Activated T-cell treated with anti-CD3 and anti-CD28 coated beads for 1 hour (primary cell): ENCODE measurements at regions not wholly inside any gene's neighbourhood (a gene's known extent, or its start where the extent isn't known, plus 50 kb on each side); places are given as distances from the start of the nearest gene placed in this dataset.
A peak's percentile ranks its signal among the peaks of the same experiment; 100 is the strongest.

Experiments
- DNase-seq: peaks from one replicate; pipeline ENCODE4 v3.0.0-alpha.2; 2020; ENCODE audit warnings: low read depth

DNA sequence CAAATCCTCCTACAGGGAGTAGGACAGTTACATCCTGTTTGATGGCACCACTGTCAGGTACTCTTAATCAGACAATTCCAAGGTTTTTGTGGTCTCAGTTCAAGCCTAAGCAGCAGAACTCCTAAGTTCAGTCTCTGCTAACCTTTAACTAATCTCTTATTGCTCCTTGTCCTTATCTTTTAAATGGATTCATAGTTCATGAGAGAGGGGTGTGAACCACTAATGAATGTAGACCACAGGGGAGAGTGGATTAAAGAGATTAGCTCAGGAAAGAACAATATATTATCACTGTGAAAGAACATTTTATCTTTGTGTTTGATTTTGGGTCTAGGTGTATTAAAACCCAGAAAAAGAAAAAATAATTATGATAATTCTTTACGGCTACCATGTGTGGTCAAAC is 168.9 kb downstream of the DCK start:
- no peak for DNase-seq

DNA sequence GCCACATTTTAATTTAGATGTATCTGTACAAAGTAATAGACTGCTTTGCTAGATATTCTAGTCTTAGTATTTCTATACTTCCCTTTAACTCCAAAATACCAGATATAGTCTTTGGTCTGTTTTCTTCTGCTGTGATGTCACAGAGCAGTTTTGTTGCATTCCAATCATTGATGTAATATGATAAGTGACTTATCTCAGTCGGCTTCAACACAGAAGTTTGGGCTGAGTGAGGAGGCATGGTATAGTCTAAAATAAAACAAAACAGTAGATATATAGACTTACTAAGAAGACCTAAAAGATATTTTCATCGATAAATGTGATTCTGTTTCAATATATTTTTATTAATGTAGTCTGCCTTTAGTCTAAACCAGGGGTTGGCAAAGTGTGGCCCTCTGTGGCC is 169.9 kb downstream of the DCK start:
- no peak for DNase-seq

- DNase-seq = no peak
Measured at GRCh38 chr4:71167083-71167482, 171.7 kb upstream of the SLC4A4 start.

DNA sequence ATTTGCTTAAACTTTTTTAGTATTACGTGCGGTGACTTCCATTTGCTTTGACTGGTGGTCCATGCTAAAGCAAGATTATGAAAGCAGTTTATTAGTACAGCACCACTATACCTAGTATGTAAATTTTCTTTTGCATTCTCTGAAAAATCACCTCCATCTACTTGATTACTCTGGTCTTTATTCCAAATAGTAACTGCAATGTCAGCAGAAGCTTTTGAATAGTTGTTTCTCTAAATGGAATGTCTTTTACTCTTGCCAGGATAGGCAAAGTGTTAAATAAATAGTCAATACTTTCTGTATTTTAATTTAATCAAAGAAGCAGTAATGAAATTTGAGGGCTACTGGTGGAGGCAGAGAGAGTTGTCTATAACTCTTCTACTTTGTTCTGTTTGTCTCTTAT is 167.2 kb upstream of the SLC4A4 start:
- DNase-seq = no peak

GRCh38 chr4:71181332-71181731 is 157.5 kb upstream of the SLC4A4 start:
- DNase-seq = no peak

- peak; percentile 8 for DNase-seq
Measured at GRCh38 chr4:71184195-71184781, 154.5 kb upstream of the SLC4A4 start.

DNA sequence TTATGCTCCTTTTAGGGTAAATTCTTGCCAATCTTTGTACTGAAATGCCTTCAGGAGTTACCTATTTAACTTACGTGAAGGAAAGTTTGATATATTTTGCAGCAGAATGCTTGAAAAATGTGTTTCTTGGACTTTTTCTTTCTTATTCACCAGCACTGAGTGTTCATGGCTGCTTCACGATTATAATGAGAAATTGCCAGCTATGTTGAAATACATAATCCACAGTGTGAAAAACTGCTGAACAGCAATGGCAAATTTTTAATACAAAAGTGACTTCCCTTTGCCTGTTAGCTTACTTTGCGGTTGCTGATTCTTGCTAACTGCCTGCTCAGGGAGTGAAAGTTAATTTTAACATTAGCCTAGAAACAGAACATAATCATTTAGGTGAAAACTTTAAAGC is 153.8 kb upstream of the SLC4A4 start:
- no peak for DNase-seq

- no peak for DNase-seq
Measured at GRCh38 chr4:71186257-71186565, 152.6 kb upstream of the SLC4A4 start.

DNA sequence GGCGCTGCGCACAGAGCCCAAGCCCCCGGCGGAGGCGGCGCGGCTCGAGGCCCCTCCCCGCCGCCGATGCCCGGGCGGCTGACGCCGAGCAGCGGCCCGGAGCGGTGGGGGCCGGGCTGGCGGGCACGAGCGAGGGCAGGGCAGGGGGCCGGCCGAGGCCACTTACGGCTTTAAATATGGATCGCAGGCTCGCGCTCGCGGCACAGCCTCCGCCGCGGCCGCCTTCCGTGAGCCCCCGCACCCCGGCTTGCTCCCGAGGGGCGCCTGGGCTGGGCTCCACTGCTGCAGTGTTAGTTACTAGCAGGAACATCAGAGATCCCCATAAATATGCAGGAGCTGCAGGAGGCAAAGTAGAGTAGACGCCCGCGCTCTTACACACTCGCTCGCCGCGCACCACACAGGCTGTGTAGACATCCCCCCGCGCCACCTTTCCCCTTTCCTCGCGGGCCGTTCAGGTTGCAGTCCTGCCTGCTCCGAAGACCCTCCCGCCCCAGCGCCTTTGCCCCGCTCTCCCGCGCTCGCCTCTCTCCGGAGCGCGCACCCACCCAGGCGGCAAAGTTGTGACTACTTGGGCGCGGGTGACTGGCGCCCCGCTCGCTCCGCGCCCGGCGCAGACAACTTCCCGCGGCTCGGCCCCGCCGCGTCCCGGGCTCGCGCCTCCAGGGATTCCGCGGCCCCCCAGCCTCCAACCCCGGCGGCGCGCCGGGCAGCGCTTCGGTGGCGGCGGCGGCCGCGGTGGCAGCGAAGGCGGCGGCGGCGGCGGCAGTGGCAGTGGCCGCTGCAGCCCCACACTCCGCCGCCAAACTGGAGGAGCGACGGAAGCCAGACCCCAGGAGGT is 152.0 kb upstream of the SLC4A4 start:
- peak; percentile 2 for DNase-seq

DNA sequence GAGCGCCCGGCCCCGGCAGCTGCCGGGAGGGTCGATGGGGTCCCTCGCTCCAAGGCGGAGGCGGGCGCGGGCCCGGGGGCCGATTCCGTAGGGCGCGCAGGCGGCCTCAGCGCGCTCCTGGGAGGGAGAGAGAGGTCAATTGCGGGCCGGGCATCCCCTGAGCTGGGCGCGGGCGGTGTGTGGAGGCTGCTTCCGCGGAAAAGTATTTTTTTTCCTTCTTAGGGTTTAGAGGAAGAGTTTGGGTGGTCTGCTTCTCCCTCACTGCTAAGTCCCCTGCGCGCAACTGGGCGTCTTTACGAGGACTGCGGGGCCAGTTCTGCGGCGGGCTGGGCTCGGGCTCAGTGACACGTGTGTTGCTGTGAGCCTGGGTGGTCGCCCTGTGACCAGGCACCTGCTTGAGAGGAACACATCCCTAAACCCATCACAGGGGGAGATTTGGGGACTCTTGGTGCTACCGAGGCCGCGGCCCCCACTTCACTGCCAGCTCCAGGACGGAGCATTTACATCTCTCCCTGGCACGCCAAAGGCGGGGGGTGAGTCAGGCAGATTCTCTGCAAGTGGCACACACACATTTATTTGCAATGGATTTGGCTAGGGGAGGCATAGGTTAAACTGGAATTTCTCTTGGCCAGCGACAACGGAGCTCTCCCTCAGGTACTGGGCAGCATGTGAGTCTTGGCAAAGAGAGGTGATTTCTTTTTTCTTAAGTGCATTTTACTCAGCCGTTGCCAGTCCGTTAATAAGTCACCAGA is 151.2 kb upstream of the SLC4A4 start:
- peak; percentile 2 for DNase-seq

- no peak for DNase-seq
Measured at GRCh38 chr4:71188156-71188640, 150.6 kb upstream of the SLC4A4 start.

DNA sequence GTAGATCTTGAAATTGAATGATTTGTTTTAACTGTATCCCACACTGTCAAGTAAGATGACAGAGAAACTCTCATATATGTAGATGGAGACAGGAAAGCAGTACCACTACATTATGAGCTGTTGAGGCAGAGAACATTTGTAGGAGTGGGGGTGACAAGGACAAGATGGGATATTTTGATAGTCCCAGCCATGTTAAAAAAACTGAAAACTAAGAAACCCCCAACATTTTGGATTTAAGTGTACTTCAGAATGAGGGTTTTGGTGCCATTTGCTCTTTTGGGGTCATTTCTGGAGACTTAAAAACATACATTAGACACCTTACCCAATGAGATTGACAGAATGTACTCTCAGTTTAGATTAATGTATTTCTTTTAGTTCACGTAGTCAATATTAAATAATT is 149.9 kb upstream of the SLC4A4 start:
- DNase-seq = no peak

- DNase-seq = no peak
Measured at GRCh38 chr4:71189471-71189870, 149.3 kb upstream of the SLC4A4 start.

DNA sequence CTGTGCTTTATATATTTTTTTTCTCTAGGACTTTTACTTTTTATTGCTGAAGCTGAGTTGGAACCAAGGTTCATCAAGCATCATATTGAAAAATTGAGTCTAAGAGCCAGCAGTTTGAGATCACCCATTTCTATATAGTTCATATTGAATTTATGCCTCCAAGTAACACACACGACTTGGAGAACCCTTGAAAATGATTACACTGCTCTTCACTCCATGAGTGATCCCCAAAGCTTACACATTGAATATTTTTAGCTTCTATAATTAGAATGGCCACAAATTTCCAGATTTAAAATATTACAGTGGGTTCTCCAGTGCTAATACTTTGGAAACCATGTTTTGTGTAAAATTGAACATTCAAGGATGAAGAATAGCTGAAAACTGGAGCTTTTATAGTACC is 144.4 kb upstream of the SLC4A4 start:
- no peak for DNase-seq

- DNase-seq = no peak
Measured at GRCh38 chr4:71195924-71196323, 142.9 kb upstream of the SLC4A4 start.

GRCh38 chr4:71198958-71199357 is 139.9 kb upstream of the SLC4A4 start:
- DNase-seq = no peak

GRCh38 chr4:71201057-71201456 is 137.8 kb upstream of the SLC4A4 start:
- no peak for DNase-seq

- no peak for DNase-seq
Measured at GRCh38 chr4:71201817-71202576, 136.8 kb upstream of the SLC4A4 start.

- no peak for DNase-seq
Measured at GRCh38 chr4:71202705-71203104, 136.1 kb upstream of the SLC4A4 start.

DNA sequence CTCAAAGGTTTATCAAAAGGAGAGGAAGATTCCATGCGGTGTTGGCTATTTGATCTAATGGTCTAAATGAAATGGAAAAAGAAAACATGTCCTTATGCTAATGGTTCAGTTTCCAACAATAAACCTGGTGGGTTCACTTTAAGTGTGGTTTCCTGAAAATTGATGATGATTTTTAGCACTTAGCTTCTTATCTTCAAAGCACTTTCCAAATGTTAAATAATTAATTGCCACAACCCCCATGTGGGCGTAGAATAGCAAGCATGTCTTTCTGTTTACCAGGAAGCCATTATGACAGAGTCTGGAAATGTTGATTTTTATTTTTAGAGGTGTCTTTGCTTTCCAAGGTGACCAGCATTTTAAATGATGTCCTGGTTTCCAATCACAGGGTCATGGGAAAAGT is 134.8 kb upstream of the SLC4A4 start:
- DNase-seq = no peak

- no peak for DNase-seq
Measured at GRCh38 chr4:71206763-71207162, 132.1 kb upstream of the SLC4A4 start.

DNA sequence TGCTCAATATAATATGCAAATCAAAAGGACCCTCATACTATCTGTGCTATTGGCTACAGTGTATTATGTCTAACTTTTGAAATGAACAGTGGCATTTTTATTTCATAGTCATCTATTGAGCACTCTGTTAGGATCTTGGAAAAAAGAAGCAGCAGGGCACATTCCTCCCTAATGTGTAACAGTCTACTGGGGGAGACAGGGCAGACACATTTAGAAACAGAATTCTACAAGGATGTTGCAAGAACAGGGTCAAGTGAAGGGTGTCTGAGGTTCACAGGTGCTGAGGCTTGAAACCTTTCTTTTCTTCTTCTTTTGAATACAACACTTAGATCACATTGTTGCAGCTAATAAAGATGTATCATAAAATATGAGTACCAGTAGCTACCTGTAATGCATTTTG is 129.7 kb upstream of the SLC4A4 start:
- no peak for DNase-seq
